AG04449 (cell line): ENCODE measurements at regions not wholly inside any gene's neighbourhood (a gene's known extent, or its start where the extent isn't known, plus 50 kb on each side); places are given as distances from the start of the nearest gene placed in this dataset.

Experiments
- CTCF ChIA-PET: fragments of 350-600 bp; formaldehyde crosslinking; extraction: SDS; loops from one replicate; lab custom pipeline; 2021; ENCODE audit warnings: antibody characterized with exemption; lab: Yijun Ruan, JAX
- POLR2A ChIA-PET: fragments of 400-600, 350-600 bp; formaldehyde crosslinking; extraction: SDS; loops from one replicate; lab custom pipeline; 2020; ENCODE audit warnings: antibody characterized with exemption, inconsistent platforms; lab: Yijun Ruan, JAX
- DNase-seq: peaks from one replicate; pipeline ENCODE4 v3.0.0-alpha.2; 2010; ENCODE audit warnings: low read depth, low spot score
- H3K4me3 ChIP-seq: 2 replicates; pipeline ENCODE4 v1.5.1; 2011; ENCODE audit warnings: low read depth, mild to moderate bottlenecking, control low read depth, low read length
- CTCF ChIP-seq: IDR thresholded peaks from one replicate; pipeline ENCODE4 v1.5.1; 2011; ENCODE audit warnings: mild to moderate bottlenecking, moderate library complexity, low read length, control low read depth, inconsistent platforms; ENCODE audit not compliant: insufficient read depth; ENCODE audit errors: missing control alignments

GRCh38 chr4:108324450-108324849 is 155.7 kb upstream of the LEF1 start:
- CTCF ChIA-PET: no interaction called here
- DNase-seq: no peak
- TF ChIP-seq CTCF: no peak
- POLR2A ChIA-PET: no interaction called here
- no peak overlapping the region for H3K4me3 ChIP-seq

- H3K4me3 ChIP-seq: no peak overlapping the region
- CTCF ChIA-PET: no interaction called here
- no peak for DNase-seq
- TF ChIP-seq CTCF: no peak
- POLR2A ChIA-PET: no interaction called here
Measured at GRCh38 chr4:108322497-108322896, 153.8 kb upstream of the LEF1 start.

GRCh38 chr4:108320061-108320460 is 151.3 kb upstream of the LEF1 start:
- no peak overlapping the region for H3K4me3 ChIP-seq
- POLR2A ChIA-PET: no interaction called here
- TF ChIP-seq CTCF: no peak
- CTCF ChIA-PET: no interaction called here
- no peak for DNase-seq

- CTCF ChIA-PET: no interaction called here
Measured at GRCh38 chr4:108317377-108317776, 148.6 kb upstream of the LEF1 start.

GRCh38 chr4:108315694-108316093 is 147.0 kb upstream of the LEF1 start:
- H3K4me3 ChIP-seq: no peak overlapping the region
- ChIA-PET POLR2A (no interaction called here), CTCF (no interaction called here)
- no peak for TF ChIP-seq CTCF
- no peak for DNase-seq

More at GRCh38 chr4:108317377-108317776, 148.6 kb upstream of the LEF1 start:
- POLR2A ChIA-PET: no interaction called here
- no peak for DNase-seq
- H3K4me3 ChIP-seq: no peak overlapping the region
- TF ChIP-seq CTCF: no peak

- TF ChIP-seq CTCF: no peak
- H3K4me3 ChIP-seq: no peak overlapping the region
- ChIA-PET CTCF (interaction anchor here (0.6 kb wide), 1 partner anchor 222 kb away, joined by 3 read pairs; no protein-coding TSS in a partner anchor), POLR2A (no interaction called here)
- DNase-seq: no peak
Measured at GRCh38 chr4:108314900-108315589, 146.3 kb upstream of the LEF1 start.
